ENCODE measurements at regions not wholly inside any gene's neighbourhood (a gene's known extent, or its start where the extent isn't known, plus 50 kb on each side); places are given as distances from the start of the nearest gene placed in this dataset.

DNA sequence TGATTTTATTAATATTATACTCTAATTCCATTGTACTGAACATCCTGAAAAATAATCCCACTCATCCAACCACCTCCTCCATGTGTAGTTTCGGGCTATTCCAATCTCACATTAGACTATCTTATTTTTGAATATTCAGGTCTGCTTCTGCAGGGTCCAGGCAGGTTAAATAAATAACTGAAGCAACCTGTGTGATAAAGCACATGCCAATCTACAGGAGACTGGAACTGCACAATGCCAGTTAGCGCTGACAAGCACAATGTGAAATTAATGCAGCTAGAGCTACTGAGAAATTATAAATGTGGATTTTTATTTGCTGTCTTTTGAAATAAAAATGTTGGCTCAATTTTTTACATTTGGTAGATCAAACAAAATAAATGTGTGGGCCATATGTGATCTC is 540.1 kb upstream of the ATXN8OS start:
- DNase-seq: no peak

- DNase-seq: no peak
These were observed 541.4 kb upstream of the ATXN8OS start for GRCh38 chr13:69566104-69566716.

DNA sequence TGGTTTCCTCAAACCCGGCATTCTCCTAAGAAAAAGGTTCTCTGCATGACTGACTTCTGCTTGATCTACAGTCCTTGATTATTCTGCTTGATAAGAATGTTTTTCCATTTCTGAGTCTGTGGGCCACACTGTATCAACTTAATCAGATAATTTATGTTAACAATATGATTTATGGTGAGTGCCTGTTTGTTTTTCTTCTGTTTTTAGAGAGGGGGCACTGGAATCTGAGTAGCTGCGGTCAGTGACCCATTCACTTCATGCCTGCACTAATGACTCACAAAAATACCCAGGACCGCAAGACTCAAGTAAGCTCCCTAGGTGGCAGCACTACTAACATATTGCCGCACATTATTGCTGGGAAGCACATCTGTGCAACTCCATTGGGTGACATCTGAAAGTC is 542.3 kb upstream of the ATXN8OS start:
- DNase-seq: no peak

DNA sequence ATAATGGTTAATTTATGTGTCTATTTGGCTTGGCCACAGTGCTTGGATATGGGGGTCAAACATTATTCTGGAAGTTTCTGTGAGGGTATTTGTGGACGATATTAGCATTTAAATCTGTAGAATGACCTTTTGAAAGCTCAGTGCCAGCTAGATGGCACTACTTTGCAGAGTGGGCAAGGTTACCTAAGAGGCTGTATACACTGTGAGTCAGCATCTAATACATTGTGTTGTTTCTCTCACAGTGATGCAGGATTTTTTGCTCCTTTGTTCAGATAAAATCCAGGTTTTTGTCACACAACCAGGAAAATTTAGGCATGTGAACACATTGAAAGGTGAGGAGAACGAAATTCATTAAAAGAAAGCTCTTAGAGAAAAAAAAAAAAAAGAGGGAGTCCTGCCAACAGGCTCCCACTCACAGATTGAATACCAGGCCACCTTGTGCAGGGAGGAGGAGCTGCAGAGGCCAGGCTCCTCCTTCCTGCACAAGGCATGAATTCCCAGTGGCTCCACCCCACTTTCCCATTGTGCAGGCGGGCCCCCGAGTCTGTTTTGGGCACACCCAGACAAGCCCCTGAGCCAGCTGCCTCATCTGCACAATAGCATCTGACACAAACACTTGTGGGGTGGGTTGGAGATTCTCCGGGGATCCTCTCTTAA is 551.0 kb upstream of the ATXN8OS start:
- DNase-seq: no peak

DNA sequence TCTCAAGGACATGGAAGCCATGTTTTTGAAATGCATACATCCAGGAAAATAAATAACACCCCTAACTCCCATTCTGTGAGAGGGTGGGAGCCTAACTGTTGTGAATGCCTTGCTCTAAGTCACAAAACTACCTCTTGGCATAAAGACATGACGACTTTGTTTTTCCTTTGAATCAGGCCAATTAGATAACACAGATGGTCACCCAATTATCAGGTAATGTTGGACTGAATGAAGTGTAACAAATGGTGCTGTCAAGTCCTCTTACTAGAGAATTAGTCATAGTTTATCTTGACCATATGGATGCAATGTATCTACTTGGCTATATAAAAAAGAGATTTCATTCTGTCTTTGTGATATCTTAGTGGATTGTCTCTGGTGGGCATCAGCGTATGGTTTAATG is 553.6 kb upstream of the ATXN8OS start:
- no peak for DNase-seq

GRCh38 chr13:69551193-69551592 is 556.4 kb upstream of the ATXN8OS start:
- DNase-seq: no peak

DNA sequence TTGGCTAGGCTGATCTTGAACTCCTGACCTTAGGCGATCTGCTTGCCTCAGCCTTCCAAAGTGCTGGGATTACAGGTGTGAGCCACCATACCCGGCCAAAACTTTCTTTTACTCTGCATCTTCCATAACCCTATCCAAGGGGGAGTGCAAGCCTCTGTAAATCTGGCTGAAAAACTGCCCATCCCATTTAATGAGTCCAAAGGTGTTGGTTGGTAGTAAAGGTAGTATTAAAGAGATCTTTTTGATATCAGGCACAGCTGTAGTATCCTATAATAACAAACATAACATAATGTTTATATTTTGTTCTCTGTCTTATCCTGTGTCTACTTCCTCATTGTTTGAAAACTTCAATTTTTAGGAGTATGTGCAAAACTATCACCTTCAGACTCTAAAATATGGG is 559.8 kb upstream of the ATXN8OS start:
- DNase-seq: no peak

- no peak for DNase-seq
These were observed 562.1 kb upstream of the ATXN8OS start for GRCh38 chr13:69545551-69545950.

- no peak for DNase-seq
These were observed 583.0 kb upstream of the ATXN8OS start for GRCh38 chr13:69524459-69525150.

GRCh38 chr13:69496981-69497380 is 610.6 kb upstream of the ATXN8OS start:
- no peak for DNase-seq

DNA sequence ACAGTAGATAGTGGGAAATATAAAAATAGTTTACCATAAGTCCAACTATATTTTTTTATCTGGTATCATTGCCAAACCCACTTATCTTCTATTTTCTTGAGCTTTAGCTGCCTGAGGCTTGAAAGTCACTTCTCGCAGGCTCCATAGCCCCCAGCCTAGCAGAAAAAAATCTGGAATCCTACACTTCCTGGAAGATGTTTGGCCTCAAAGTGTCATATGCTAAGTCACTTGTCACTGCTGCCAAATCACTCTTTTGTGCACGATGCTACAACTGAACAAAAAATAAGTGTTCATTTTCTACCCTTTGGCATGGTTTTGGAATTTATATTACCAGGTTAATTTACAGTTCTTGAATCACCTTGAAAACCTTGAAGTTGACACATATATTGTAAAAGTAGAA is 612.5 kb upstream of the ATXN8OS start:
- DNase-seq: no peak

DNA sequence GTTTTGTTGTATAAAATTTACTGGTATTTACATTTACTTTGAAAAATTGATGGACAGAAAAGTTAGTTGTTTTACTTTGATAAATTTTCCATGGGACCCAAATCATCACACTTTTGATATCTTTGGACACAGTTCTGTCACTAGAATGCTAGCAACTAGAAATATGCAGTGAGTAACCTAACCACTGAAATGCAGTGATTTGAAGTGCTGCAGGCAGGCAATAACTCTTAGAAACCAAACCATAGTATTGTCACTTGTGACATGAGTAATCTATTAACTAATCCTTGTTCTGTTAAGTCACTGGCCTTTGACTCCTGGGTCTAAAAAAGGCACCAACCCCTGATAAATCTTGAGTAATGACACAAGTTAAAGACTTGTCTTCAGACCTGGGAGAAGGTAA is 620.0 kb upstream of the ATXN8OS start:
- DNase-seq: no peak

GRCh38 chr13:69485991-69486592 is 621.5 kb upstream of the ATXN8OS start:
- DNase-seq: no peak

- no peak for DNase-seq
These were observed 630.2 kb upstream of the ATXN8OS start for GRCh38 chr13:69477451-69477850.

GRCh38 chr13:69474011-69474685 is 633.5 kb upstream of the ATXN8OS start:
- no peak for DNase-seq

- DNase-seq: no peak
These were observed 639.0 kb upstream of the ATXN8OS start for GRCh38 chr13:69468624-69469023.

- no peak for DNase-seq
These were observed 646.2 kb upstream of the ATXN8OS start for GRCh38 chr13:69461397-69461796.

- DNase-seq: no peak
These were observed 648.3 kb upstream of the ATXN8OS start for GRCh38 chr13:69459346-69459745.

DNA sequence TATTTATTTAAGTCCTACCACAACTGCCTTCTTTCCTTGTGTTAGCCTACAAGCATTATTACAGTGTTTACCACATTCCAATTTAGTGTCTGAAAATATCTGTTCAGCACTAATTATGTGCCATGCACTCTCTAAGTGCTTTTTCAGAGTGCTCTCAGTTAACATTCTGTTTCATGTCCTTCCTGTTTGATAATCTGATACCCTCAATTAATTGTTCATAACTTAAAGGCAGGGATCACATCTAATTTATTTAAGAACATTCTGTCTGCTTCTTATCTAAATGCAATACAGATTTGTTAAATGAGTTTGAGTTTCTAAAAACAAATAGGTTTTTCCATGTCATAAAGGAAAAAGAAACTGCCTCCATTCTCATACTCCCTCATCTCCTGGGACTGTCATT is 649.6 kb upstream of the ATXN8OS start:
- no peak for DNase-seq

- DNase-seq: no peak
These were observed 657.4 kb upstream of the ATXN8OS start for GRCh38 chr13:69450245-69450644.

- no peak for DNase-seq
These were observed 682.4 kb upstream of the ATXN8OS start for GRCh38 chr13:69425235-69425634.

- no peak for DNase-seq
These were observed 683.8 kb upstream of the ATXN8OS start for GRCh38 chr13:69423844-69424243.

- no peak for DNase-seq
These were observed 689.3 kb upstream of the ATXN8OS start for GRCh38 chr13:69418319-69418718.

DNA sequence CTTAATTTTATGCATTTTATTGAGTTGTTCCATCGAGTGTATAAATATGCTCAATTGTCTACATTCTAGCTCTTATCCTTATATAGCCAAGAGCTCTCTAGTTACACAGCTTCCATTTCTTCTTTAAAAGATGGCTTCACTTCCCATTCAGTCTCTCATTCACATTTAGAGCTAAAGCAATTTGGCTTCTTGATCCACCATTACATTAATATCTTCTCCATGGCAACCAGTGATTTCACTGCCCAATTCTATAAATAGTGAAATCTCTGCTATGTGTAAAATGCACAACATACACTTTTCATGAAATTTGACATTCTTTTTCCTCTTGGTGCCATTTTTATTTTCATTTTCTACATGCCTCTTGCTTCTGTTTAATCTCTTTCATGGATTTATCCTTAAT is 696.9 kb upstream of the ATXN8OS start:
- DNase-seq: no peak

All from NCI-H1105 (cell line).